Stimulated activated CD8-positive, alpha-beta memory T cell treated with anti-CD3 and anti-CD28 coated beads, Interleukin-4, amount 100 ng/mL, for 1 hour (primary cell): ENCODE measurements at regions not wholly inside any gene's neighbourhood (a gene's known extent, or its start where the extent isn't known, plus 50 kb on each side); places are given as distances from the start of the nearest gene placed in this dataset.

ENCODE experiments used
- DNase-seq, 2 donors: peaks; one replicate each; pipeline ENCODE4 v3.0.0-alpha.2; 2020; ENCODE audit warnings: low read depth in 2 of 2, low spot score in 1 of 2

GRCh38 chr2:105596411-105596921 lies 148.2 kb upstream of the NCK2 start:
- DNase-seq = no peak

- no peak for DNase-seq
Observed at GRCh38 chr2:105595536-105595935, 149.2 kb upstream of the NCK2 start.

GRCh38 chr2:105593221-105593967 lies 151.3 kb upstream of the NCK2 start:
- DNase-seq = no peak

GRCh38 chr2:105592288-105592687 lies 152.4 kb upstream of the NCK2 start:
- DNase-seq = no peak

GRCh38 chr2:105590780-105591660 lies 153.7 kb upstream of the NCK2 start:
- DNase-seq = no peak

- no peak for DNase-seq
Observed at GRCh38 chr2:105588581-105588980, 156.1 kb upstream of the NCK2 start.

GRCh38 chr2:105587637-105588036 lies 157.1 kb upstream of the NCK2 start:
- no peak for DNase-seq

GRCh38 chr2:105584435-105585010 lies 160.2 kb upstream of the NCK2 start:
- DNase-seq = no peak

GRCh38 chr2:105582952-105583660 lies 161.6 kb upstream of the NCK2 start:
- DNase-seq = no peak

- DNase-seq = no peak
Observed at GRCh38 chr2:105581555-105581944, 163.2 kb upstream of the NCK2 start.

GRCh38 chr2:105580870-105581554 lies 163.7 kb upstream of the NCK2 start:
- no peak for DNase-seq

GRCh38 chr2:105580216-105580615 lies 164.5 kb upstream of the NCK2 start:
- no peak for DNase-seq

GRCh38 chr2:105578166-105578565 lies 166.5 kb upstream of the NCK2 start:
- DNase-seq = no peak

GRCh38 chr2:105577762-105578161 lies 166.9 kb upstream of the NCK2 start:
- no peak for DNase-seq

- DNase-seq = no peak
Observed at GRCh38 chr2:105576440-105577241, 168.1 kb upstream of the NCK2 start.

- DNase-seq = no peak
Observed at GRCh38 chr2:105576050-105576439, 168.7 kb upstream of the NCK2 start.

- no peak for DNase-seq
Observed at GRCh38 chr2:105575499-105576025, 169.2 kb upstream of the NCK2 start.

- no peak for DNase-seq
Observed at GRCh38 chr2:105574796-105575344, 169.8 kb upstream of the NCK2 start.
